Prostate gland (tissue), 2 donors: ENCODE measurements at regions not wholly inside any gene's neighbourhood (a gene's known extent, or its start where the extent isn't known, plus 50 kb on each side); places are given as distances from the start of the nearest gene placed in this dataset.

Experiments
- POLR2A ChIP-seq: fragments of 450-650 bp; IDR thresholded peaks from one replicate; pipeline ENCODE4 v1.6.1; 2016; ENCODE audit warnings: antibody characterized with exemption, mild to moderate bottlenecking
- POLR2AphosphoS5 ChIP-seq: sonication (generic); formaldehyde crosslinking; IDR thresholded peaks from one replicate; pipeline ENCODE4 v1.6.1; 2017; ENCODE audit warnings: antibody characterized with exemption
- TF ChIP-seq, protein P1 (sequence below), 4 experiments: fragments of 200-600 bp in 2 of 4; fragments of 450-650 bp in 2 of 4; sonication (generic) in 2 of 4; IDR thresholded peaks; 1 replicate in 3 of 4; 2 replicates in 1 of 4; pipeline ENCODE4 v1.5.1; 2016 to 2019; ENCODE audit warnings: antibody characterized with exemption in 4 of 4, mild to moderate bottlenecking in 2 of 4, moderate library complexity in 2 of 4

DNA sequence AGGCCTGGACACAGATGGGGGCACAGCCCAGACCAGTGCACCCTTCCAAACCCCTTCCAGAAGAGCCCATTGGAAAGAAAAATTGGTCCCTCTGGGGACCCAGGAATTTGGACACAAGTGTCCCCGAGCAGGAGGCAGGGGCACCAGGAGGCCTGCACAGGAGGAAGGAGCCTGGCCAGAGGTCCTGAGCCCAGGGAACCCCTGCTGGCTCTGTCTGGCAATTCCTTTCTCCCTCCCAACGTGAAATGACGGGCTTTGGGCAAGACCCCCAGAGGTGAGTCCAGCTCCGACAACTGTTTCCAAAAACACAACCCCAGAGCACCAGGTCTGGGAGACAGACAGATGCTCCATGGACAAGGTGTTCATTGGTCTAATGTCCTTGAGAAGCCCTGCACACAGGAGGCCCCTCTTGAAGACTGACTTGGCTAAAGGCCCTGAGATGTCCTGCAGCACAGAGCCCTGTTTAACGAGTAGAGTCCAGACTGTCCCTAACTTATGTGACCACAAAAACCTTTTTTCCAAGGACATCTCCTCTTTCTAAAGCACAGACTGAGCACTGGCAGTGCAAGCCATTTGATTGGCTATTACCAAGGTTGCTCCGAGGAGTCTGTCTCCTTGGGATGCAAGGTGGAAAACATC, 150.7 kb downstream of the OAT start:
- TF ChIP-seq, protein P1, sequence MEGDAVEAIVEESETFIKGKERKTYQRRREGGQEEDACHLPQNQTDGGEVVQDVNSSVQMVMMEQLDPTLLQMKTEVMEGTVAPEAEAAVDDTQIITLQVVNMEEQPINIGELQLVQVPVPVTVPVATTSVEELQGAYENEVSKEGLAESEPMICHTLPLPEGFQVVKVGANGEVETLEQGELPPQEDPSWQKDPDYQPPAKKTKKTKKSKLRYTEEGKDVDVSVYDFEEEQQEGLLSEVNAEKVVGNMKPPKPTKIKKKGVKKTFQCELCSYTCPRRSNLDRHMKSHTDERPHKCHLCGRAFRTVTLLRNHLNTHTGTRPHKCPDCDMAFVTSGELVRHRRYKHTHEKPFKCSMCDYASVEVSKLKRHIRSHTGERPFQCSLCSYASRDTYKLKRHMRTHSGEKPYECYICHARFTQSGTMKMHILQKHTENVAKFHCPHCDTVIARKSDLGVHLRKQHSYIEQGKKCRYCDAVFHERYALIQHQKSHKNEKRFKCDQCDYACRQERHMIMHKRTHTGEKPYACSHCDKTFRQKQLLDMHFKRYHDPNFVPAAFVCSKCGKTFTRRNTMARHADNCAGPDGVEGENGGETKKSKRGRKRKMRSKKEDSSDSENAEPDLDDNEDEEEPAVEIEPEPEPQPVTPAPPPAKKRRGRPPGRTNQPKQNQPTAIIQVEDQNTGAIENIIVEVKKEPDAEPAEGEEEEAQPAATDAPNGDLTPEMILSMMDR (IDR thresholded peaks at IDR 0.05), result no peak
- no peak for TF ChIP-seq POLR2AphosphoS5
- no peak for TF ChIP-seq POLR2A
